GM12878 (cell line): ENCODE measurements at regions not wholly inside any gene's neighbourhood (a gene's known extent, or its start where the extent isn't known, plus 50 kb on each side); places are given as distances from the start of the nearest gene placed in this dataset.
A peak's percentile ranks its signal among the peaks of the same experiment; 100 is the strongest.

Experiments used
- ATAC-seq: fragments of 200-7000 bp; cut with Tn5 transposase; 3 replicates; pipeline ENCODE4 v1.9.1; 2020; ENCODE audit warnings: mild to moderate bottlenecking, moderate library complexity
- BruUV-seq: library from RNA; stranded (reverse); fragments of 400-500 nt; replicated peaks from 2 replicates; lab custom pipeline; 2021; lab: Mats Ljungman, UMichigan
- CTCF ChIA-PET: fragments of 300-600 bp; sonication (Branson Sonifier 250); formaldehyde crosslinking; extraction: SDS; loops from one replicate; lab custom pipeline; 2021; ENCODE audit warnings: inconsistent platforms; lab: Yijun Ruan, JAX
- POLR2A ChIA-PET: fragments of 350-600 bp; formaldehyde crosslinking; extraction: SDS; loops from one replicate; lab custom pipeline; 2021; ENCODE audit warnings: inconsistent platforms; lab: Charles Lee
- RAD21 ChIA-PET: fragments of 300-600 bp; sonication (Branson Sonifier 250); formaldehyde crosslinking; loops from one replicate; lab custom pipeline; 2023; ENCODE audit warnings: antibody characterized with exemption; ENCODE audit not compliant: unreplicated experiment; lab: Charles Lee
- SMC1A ChIA-PET: fragments of 300-600 bp; sonication (Branson Sonifier 250); formaldehyde crosslinking; loops from one replicate; lab custom pipeline; 2023; ENCODE audit not compliant: unreplicated experiment, uncharacterized antibody; lab: Charles Lee
- DNase-seq: peaks from one replicate; pipeline ENCODE4 v3.0.0-alpha.2; 2011; ENCODE audit warnings: low read depth, low spot score
- FAIRE-seq: peaks from 3 replicates; lab custom pipeline; 2011; peaks lifted over from hg19 to GRCh38; lab: Jason Lieb, UNC
- H2AFZ ChIP-seq: 2 replicates; pipeline ENCODE4 v1.6.0; 2011; ENCODE audit warnings: low read depth, low read length, control low read depth; ENCODE audit not compliant: control insufficient read depth
- H3K27ac ChIP-seq: 2 replicates; pipeline ENCODE4 v1.5.1; 2011; ENCODE audit warnings: control low read depth; ENCODE audit not compliant: control insufficient read depth, insufficient read depth
- H3K27me3 ChIP-seq, 2 experiments: replicated peaks in 1 of 2; 2 replicates each; pipeline versions ENCODE4 v1.6.0 to v1.6.1; 2011; ENCODE audit warnings: low read length in 1 of 2; ENCODE audit not compliant: control insufficient read depth in 2 of 2, insufficient read depth in 2 of 2
- H3K36me3 ChIP-seq, 2 experiments: 2 replicates each; pipeline ENCODE4 v1.5.1; 2011; ENCODE audit warnings: low read length in 1 of 2; ENCODE audit not compliant: control insufficient read depth in 2 of 2, insufficient read depth in 2 of 2
- H3K4me1 ChIP-seq: 2 replicates; pipeline ENCODE4 v1.6.1; 2011; ENCODE audit warnings: mild to moderate bottlenecking, low read length, moderate library complexity, mixed read lengths; ENCODE audit not compliant: control insufficient read depth, insufficient read depth
- H3K4me2 ChIP-seq: 2 replicates; pipeline ENCODE4 v1.6.0; 2011; ENCODE audit warnings: control low read depth; ENCODE audit not compliant: control insufficient read depth, insufficient read depth
- H3K4me3 ChIP-seq: fragments of 200-600 bp; sonication (generic); 2 replicates; pipeline ENCODE4 v1.5.1; 2016
- H3K79me2 ChIP-seq: 2 replicates; pipeline ENCODE4 v1.6.0; 2011; ENCODE audit warnings: low read length; ENCODE audit not compliant: control insufficient read depth, insufficient read depth
- H3K9ac ChIP-seq: 2 replicates; pipeline ENCODE4 v1.8.0; 2011; ENCODE audit warnings: low read length, control low read depth, mixed read lengths; ENCODE audit not compliant: control insufficient read depth, insufficient read depth
- H3K9me3 ChIP-seq: replicated peaks from 3 replicates; pipeline ENCODE4 v1.5.1; 2011; ENCODE audit warnings: mild to moderate bottlenecking, low read length; ENCODE audit not compliant: control insufficient read depth, insufficient read depth
- H4K20me1 ChIP-seq: 2 replicates; pipeline ENCODE4 v1.6.0; 2011; ENCODE audit not compliant: control insufficient read depth, insufficient read depth
- ATF7 ChIP-seq: fragments of 450-650 bp; IDR thresholded peaks from 2 replicates; pipeline ENCODE4 v1.6.1; 2016; ENCODE audit warnings: low read depth, mild to moderate bottlenecking
- CBX5 ChIP-seq: sonication (generic); IDR thresholded peaks from 2 replicates; pipeline ENCODE4 v1.6.1; 2016; ENCODE audit warnings: low read depth, moderate library complexity, mild to moderate bottlenecking, inconsistent platforms
- CHD2 ChIP-seq: IDR thresholded peaks from 2 replicates; pipeline ENCODE4 v1.6.1; 2011; ENCODE audit warnings: low read depth, low read length, improper control_type of control experiment, borderline replicate concordance
- HCFC1 ChIP-seq: fragments of 150-350 bp; IDR thresholded peaks from 2 replicates; pipeline ENCODE4 v1.6.1; 2014; ENCODE audit warnings: low read length
- MAX ChIP-seq: IDR thresholded peaks from 2 replicates; pipeline ENCODE4 v1.6.1; 2012; ENCODE audit warnings: low read depth, low read length, improper control_type of control experiment
- MYB ChIP-seq: fragments of 150-350 bp; IDR thresholded peaks from 2 replicates; pipeline ENCODE4 v1.6.1; 2014; ENCODE audit warnings: mild to moderate bottlenecking, low read depth, low read length, borderline replicate concordance
- MYC ChIP-seq: IDR thresholded peaks from 2 replicates; pipeline ENCODE4 v1.6.1; 2011; ENCODE audit warnings: mild to moderate bottlenecking, low read length, moderate library complexity, inconsistent platforms; ENCODE audit not compliant: insufficient read depth, insufficient replicate concordance, insufficient read length, severe bottlenecking
- NBN ChIP-seq: fragments of 450-650 bp; IDR thresholded peaks from 2 replicates; pipeline ENCODE4 v1.6.1; 2016
- NR2F1 ChIP-seq: fragments of 450-650 bp; conservative IDR thresholded peaks from 2 replicates; pipeline ENCODE4 v1.6.1; 2017; ENCODE audit warnings: mild to moderate bottlenecking
- SUZ12 ChIP-seq: fragments of 200-600 bp; sonication (generic); IDR thresholded peaks from one replicate; pipeline ENCODE4 v1.6.1; 2018; ENCODE audit warnings: antibody characterized with exemption, mild to moderate bottlenecking; ENCODE audit not compliant: unreplicated experiment
- ZNF687 ChIP-seq: fragments of 450-650 bp; IDR thresholded peaks from 2 replicates; pipeline ENCODE4 v1.6.1; 2017; ENCODE audit warnings: mild to moderate bottlenecking, moderate library complexity
- ZZZ3 ChIP-seq: IDR thresholded peaks from 2 replicates; pipeline ENCODE4 v1.6.1; 2011; ENCODE audit warnings: low read depth; ENCODE audit not compliant: control insufficient read depth, insufficient read length
- WGBS: methylation state at CpG from one replicate; pipeline ENCODE4 v1.1.6; 2016; ENCODE audit warnings: low lambda C conversion rate; ENCODE audit not compliant: insufficient replicate concordance, insufficient coverage; ENCODE audit errors: missing lambda C conversion rate; 5-methylcytosine and 5-hydroxymethylcytosine counted together
- in situ Hi-C: fragments of 300-500 bp; cut with MboI; formaldehyde crosslinking; loops from 9 replicates; pipeline ENCODE4 v1.14.3; 2018; ENCODE audit warnings: mixed read lengths
- intact Hi-C: fragments of 100-400 bp; cut with micrococcal nuclease; formaldehyde crosslinking; loops from one replicate; pipeline ENCODE4 v1.14.2; 2022; ENCODE audit not compliant: unreplicated experiment

- H3K9ac ChIP-seq: no peak overlapping the region
- intact Hi-C loops: no loop called here
- no peaks in the 10 kb centered on the region for H3K79me2 ChIP-seq
- in situ Hi-C loops: no loop called here
- ChIA-PET RAD21 (interaction anchor here (0.7 kb wide), 1 partner anchor 96 kb away, joined by 3 read pairs; no protein-coding TSS in a partner anchor), CTCF (interaction anchor here (0.8 kb wide), 1 partner anchor 274 kb away, joined by 3 read pairs; no protein-coding TSS in a partner anchor), POLR2A (no interaction called here), SMC1A (no interaction called here)
- no peaks in the 10 kb centered on the region for H3K36me3 ChIP-seq
- FAIRE-seq (no peak), ATAC-seq (no peak), DNase-seq (no peak)
- no peaks in the 10 kb centered on the region for H3K27me3 ChIP-seq
- H3K4me1 ChIP-seq: peaks cover 11% of the 10 kb centered on the region
- no peaks in the 10 kb centered on the region for H4K20me1 ChIP-seq
- no peak overlapping the region for H2AFZ ChIP-seq
- no peak overlapping the region for H3K4me2 ChIP-seq
- TF ChIP-seq ZZZ3: no peak
- TF ChIP-seq CBX5: no peak
- TF ChIP-seq HCFC1: no peak
- no peak for TF ChIP-seq MAX
- no peak for TF ChIP-seq MYB
- H3K27ac ChIP-seq: no peak overlapping the region
- BruUV-seq: no TSS peak
- H3K9me3 ChIP-seq: peaks cover 2% of the 10 kb centered on the region; the same call in 1 of the 3 replicates
- H3K4me3 ChIP-seq: no peak overlapping the region
- WGBS: 55% methylated on average over 3 of the region's 3 CpGs
Observed at GRCh38 chr21:34197561-34197960, 124.2 kb downstream of the MRPS6 start.

- Histone ChIP-seq H3K4me1 (peaks cover 8% of the 10 kb centered on the region), H3K27ac (no peak overlapping the region), H3K9me3 (peaks cover 1% of the 10 kb centered on the region; the same call in 1 of the 3 replicates), H3K27me3 (no peaks in the 10 kb centered on the region), H3K4me3 (no peak overlapping the region), H4K20me1 (no peaks in the 10 kb centered on the region), H3K9ac (no peak overlapping the region), H2AFZ (peak overlapping the region; percentile 47), H3K4me2 (no peak overlapping the region), H3K79me2 (no peaks in the 10 kb centered on the region), H3K36me3 (no peaks in the 10 kb centered on the region)
- 69% methylated on average over 16 of the region's 16 CpGs for WGBS
- POLR2A ChIA-PET: no interaction called here
- RAD21 ChIA-PET: interaction anchor here (0.6 to 1.2 kb wide), 5 partner anchors 108 to 277 kb away, joined by 3 to 5 read pairs (median 3); no protein-coding TSS in a partner anchor
- intact Hi-C loops (no loop called here), in situ Hi-C loops (no loop called here)
- FAIRE-seq (no peak), ATAC-seq (peak; percentile 67), DNase-seq (peak; percentile 8)
- SMC1A ChIA-PET: interaction anchor here (0.8 to 2.6 kb wide), 4 partner anchors 121 to 275 kb away, joined by 3 to 10 read pairs (median 4); no protein-coding TSS in a partner anchor
- CTCF ChIA-PET: interaction anchor here (0.7 to 1.6 kb wide), 2 partner anchors 9 to 275 kb away, joined by 3 to 11 read pairs; no protein-coding TSS in a partner anchor
- BruUV-seq: no TSS peak
- TF ChIP-seq ZNF687 (no peak), NBN (no peak), MYC (no peak), NR2F1 (0 out of 2 replicates have a peak, but pooled peaks have one; percentile 30), ATF7 (peak; percentile 18; the same call in 1 of the 2 replicates), CHD2 (no peak), SUZ12 (no peak)
Observed at GRCh38 chr21:34198231-34199120, 125.1 kb downstream of the MRPS6 start.
